H1 (cell line): ENCODE measurements at regions not wholly inside any gene's neighbourhood (a gene's known extent, or its start where the extent isn't known, plus 50 kb on each side); places are given as distances from the start of the nearest gene placed in this dataset.

ENCODE experiments used
- CBX8 ChIP-seq: fragments of 300-800, 300-1000 bp; sonication (generic); IDR thresholded peaks from 2 replicates; pipeline ENCODE4 v1.7.1; 2016; ENCODE audit warnings: low read depth, low read length, borderline replicate concordance
- CEBPB ChIP-seq: IDR thresholded peaks from 2 replicates; pipeline ENCODE4 v1.6.1; 2012; ENCODE audit warnings: low read depth, low read length
- CHD2 ChIP-seq: IDR thresholded peaks from 2 replicates; pipeline ENCODE4 v1.6.1; 2012; ENCODE audit warnings: low read length, improper control_type of control experiment
- GABPA ChIP-seq: IDR thresholded peaks from 2 replicates; pipeline ENCODE4 v1.6.1; 2011; ENCODE audit warnings: mild to moderate bottlenecking, low read length, moderate library complexity, borderline replicate concordance; ENCODE audit not compliant: insufficient read depth
- HDAC2 ChIP-seq, 2 experiments: fragments of 300-600 bp in 1 of 2; sonication (generic) in 1 of 2; IDR thresholded peaks; 2 replicates each; pipeline ENCODE4 v1.6.1; 2011 to 2012; ENCODE audit warnings: low read depth in 2 of 2, low read length in 2 of 2, mild to moderate bottlenecking in 2 of 2, moderate library complexity in 2 of 2, borderline replicate concordance in 1 of 2, inconsistent platforms in 1 of 2
- POLR2A ChIP-seq, 2 experiments: IDR thresholded peaks; 1 replicate in 1 of 2; 2 replicates in 1 of 2; pipeline ENCODE4 v1.6.1; 2011; ENCODE audit warnings: low read depth in 2 of 2, low read length in 2 of 2, mild to moderate bottlenecking in 2 of 2; ENCODE audit errors: control extremely low read depth in 1 of 2
- POLR2AphosphoS5 ChIP-seq: IDR thresholded peaks from 2 replicates; pipeline ENCODE4 v1.6.1; 2011; ENCODE audit warnings: low read depth, low read length
- RFX5 ChIP-seq: IDR thresholded peaks from 2 replicates; pipeline ENCODE4 v1.6.1; 2011; ENCODE audit warnings: low read depth, low read length, improper control_type of control experiment, borderline replicate concordance
- SRF ChIP-seq: IDR thresholded peaks from 2 replicates; pipeline ENCODE4 v1.6.1; 2011; ENCODE audit warnings: mild to moderate bottlenecking, low read depth, low read length, moderate library complexity
- TBP ChIP-seq: IDR thresholded peaks from 2 replicates; pipeline ENCODE4 v1.6.1; 2011; ENCODE audit warnings: low read depth, low read length, improper control_type of control experiment
- YY1 ChIP-seq: IDR thresholded peaks from 2 replicates; pipeline ENCODE4 v1.6.1; 2011; ENCODE audit warnings: low read depth, mild to moderate bottlenecking, low read length
- ZNF274 ChIP-seq: IDR thresholded peaks from 2 replicates; pipeline ENCODE4 v1.7.0; 2012; ENCODE audit warnings: low read length, borderline replicate concordance; ENCODE audit errors: extremely low read depth
- TF ChIP-seq, protein P1 (sequence below), 3 experiments: IDR thresholded peaks; 1 replicate in 2 of 3; 2 replicates in 1 of 3; pipeline versions ENCODE4 v1.5.1 to v1.6.1; 2011; ENCODE audit warnings: low read length in 3 of 3, mild to moderate bottlenecking in 3 of 3, inconsistent platforms in 2 of 3, low read depth in 1 of 3, moderate library complexity in 1 of 3; ENCODE audit not compliant: insufficient read depth in 1 of 3; ENCODE audit errors: control extremely low read depth in 1 of 3
- TF ChIP-seq, protein P2 (sequence below): IDR thresholded peaks from 2 replicates; pipeline ENCODE4 v1.6.1; 2012; ENCODE audit warnings: inconsistent platforms

DNA sequence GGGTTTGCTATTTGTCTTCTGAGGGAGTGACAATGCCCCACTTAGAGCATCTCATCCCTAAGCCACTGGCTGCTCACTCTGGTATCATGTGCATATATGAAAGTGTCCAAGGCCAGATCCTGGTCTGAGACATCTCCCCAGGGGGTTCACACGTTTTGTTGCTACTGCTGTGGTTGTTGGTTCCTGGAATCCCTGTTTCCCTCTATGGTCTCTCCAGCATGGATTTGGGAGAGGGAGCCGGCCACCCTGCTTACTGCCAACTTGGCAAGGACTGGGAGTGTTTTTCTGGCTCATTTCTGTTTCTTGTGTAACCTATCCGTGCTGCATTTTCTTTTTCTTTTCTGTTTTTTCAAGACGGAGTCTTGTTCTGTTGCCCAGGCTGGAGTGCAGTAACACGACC, 101.3 kb upstream of the MAX start:
- TF ChIP-seq POLR2AphosphoS5 (no peak), ZNF274 (no peak), GABPA (no peak), POLR2A (IDR thresholded peaks at IDR 0.05; ENCODE audit: control extremely low read depth in 1 of 2, low read depth in 2 of 2, low read length in 2 of 2) (no peak), TBP (no peak), CBX8 (no peak), YY1 (no peak), SRF (no peak), RFX5 (no peak), CEBPB (no peak), HDAC2 (IDR thresholded peaks at IDR 0.05; ENCODE audit: borderline replicate concordance in 1 of 2, low read depth in 2 of 2, low read length in 2 of 2) (no peak), CHD2 (no peak)
- TF ChIP-seq, protein P1, sequence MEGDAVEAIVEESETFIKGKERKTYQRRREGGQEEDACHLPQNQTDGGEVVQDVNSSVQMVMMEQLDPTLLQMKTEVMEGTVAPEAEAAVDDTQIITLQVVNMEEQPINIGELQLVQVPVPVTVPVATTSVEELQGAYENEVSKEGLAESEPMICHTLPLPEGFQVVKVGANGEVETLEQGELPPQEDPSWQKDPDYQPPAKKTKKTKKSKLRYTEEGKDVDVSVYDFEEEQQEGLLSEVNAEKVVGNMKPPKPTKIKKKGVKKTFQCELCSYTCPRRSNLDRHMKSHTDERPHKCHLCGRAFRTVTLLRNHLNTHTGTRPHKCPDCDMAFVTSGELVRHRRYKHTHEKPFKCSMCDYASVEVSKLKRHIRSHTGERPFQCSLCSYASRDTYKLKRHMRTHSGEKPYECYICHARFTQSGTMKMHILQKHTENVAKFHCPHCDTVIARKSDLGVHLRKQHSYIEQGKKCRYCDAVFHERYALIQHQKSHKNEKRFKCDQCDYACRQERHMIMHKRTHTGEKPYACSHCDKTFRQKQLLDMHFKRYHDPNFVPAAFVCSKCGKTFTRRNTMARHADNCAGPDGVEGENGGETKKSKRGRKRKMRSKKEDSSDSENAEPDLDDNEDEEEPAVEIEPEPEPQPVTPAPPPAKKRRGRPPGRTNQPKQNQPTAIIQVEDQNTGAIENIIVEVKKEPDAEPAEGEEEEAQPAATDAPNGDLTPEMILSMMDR (IDR thresholded peaks at IDR 0.05; ENCODE audit: control extremely low read depth in 1 of 3, insufficient read depth in 1 of 3, low read depth in 1 of 3, low read length in 3 of 3), result no peak
- TF ChIP-seq, protein P2, sequence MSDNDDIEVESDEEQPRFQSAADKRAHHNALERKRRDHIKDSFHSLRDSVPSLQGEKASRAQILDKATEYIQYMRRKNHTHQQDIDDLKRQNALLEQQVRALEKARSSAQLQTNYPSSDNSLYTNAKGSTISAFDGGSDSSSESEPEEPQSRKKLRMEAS, result no peak
